Fibroblast of lung (primary cell): ENCODE measurements at regions not wholly inside any gene's neighbourhood (a gene's known extent, or its start where the extent isn't known, plus 50 kb on each side); places are given as distances from the start of the nearest gene placed in this dataset.

Experiments
- DNase-seq, 2 donors: peaks; one replicate each; pipeline versions ENCODE4 v3.0.0 to v3.0.0-alpha.2; 2010; ENCODE audit warnings: low read depth in 2 of 2
- H2AFZ ChIP-seq: 2 replicates; pipeline ENCODE4 v1.5.1; 2012; ENCODE audit warnings: low read length, control low read depth, inconsistent platforms
- H3K27ac ChIP-seq: 2 replicates; pipeline ENCODE4 v1.5.1; 2011; ENCODE audit warnings: low read length, control low read depth; ENCODE audit not compliant: insufficient read depth
- H3K27me3 ChIP-seq: 2 replicates; pipeline ENCODE4 v1.5.1; 2011; ENCODE audit warnings: mild to moderate bottlenecking, low read length; ENCODE audit not compliant: control insufficient read depth, insufficient read depth
- H3K36me3 ChIP-seq: 2 replicates; pipeline ENCODE4 v1.5.1; 2011; ENCODE audit warnings: low read length; ENCODE audit not compliant: control insufficient read depth, insufficient read depth
- H3K4me1 ChIP-seq: 2 replicates; pipeline ENCODE4 v1.5.1; 2011; ENCODE audit warnings: low read length; ENCODE audit not compliant: control insufficient read depth, insufficient read depth; ENCODE audit errors: extremely low read depth
- H3K4me2 ChIP-seq: 2 replicates; pipeline ENCODE4 v1.5.1; 2011; ENCODE audit warnings: low read length, control low read depth; ENCODE audit not compliant: insufficient read depth; ENCODE audit errors: extremely low read depth
- H3K4me3 ChIP-seq, 4 experiments: fragments of 200-600 bp in 1 of 4; sonication (generic) in 1 of 4; replicated peaks in 1 of 4; 2 replicates each; pipeline ENCODE4 v1.5.1; 2011 to 2016; ENCODE audit warnings: low read length in 4 of 4, low read depth in 3 of 4, mild to moderate bottlenecking in 3 of 4, control low read depth in 2 of 4, inconsistent platforms in 1 of 4, mixed read lengths in 1 of 4; ENCODE audit not compliant: insufficient read depth in 1 of 4; ENCODE audit errors: control extremely low read depth in 1 of 4
- H3K79me2 ChIP-seq: 2 replicates; pipeline ENCODE4 v1.5.1; 2012; ENCODE audit warnings: mild to moderate bottlenecking, low read length, inconsistent platforms; ENCODE audit not compliant: control insufficient read depth, insufficient read depth
- H3K9ac ChIP-seq: 2 replicates; pipeline ENCODE4 v1.5.1; 2011; ENCODE audit warnings: mild to moderate bottlenecking, low read length, control low read depth; ENCODE audit not compliant: insufficient read depth
- H3K9me3 ChIP-seq: 2 replicates; pipeline ENCODE4 v1.5.1; 2012; ENCODE audit warnings: low read depth, low read length; ENCODE audit not compliant: control insufficient read depth, insufficient read depth
- H4K20me1 ChIP-seq: 2 replicates; pipeline ENCODE4 v1.5.1; 2011; ENCODE audit warnings: low read length; ENCODE audit not compliant: control insufficient read depth, insufficient read depth; ENCODE audit errors: extremely low read depth
- CTCF ChIP-seq, 2 donors: IDR thresholded peaks in 1 of 2; conservative IDR thresholded peaks in 1 of 2; 1 replicate in 1 of 2; 2 replicates in 1 of 2; pipeline ENCODE4 v1.5.1; 2011 to 2012; ENCODE audit warnings: low read length in 2 of 2, control low read depth in 1 of 2, inconsistent platforms in 1 of 2, low read depth in 1 of 2, mild to moderate bottlenecking in 1 of 2
- EZH2 ChIP-seq: IDR thresholded peaks from 2 replicates; pipeline ENCODE4 v1.5.1; 2012; ENCODE audit warnings: low read length, control low read depth, mild to moderate bottlenecking; ENCODE audit errors: missing control alignments

- Histone ChIP-seq H3K4me3 (no peak overlapping the region), H3K27me3 (no peaks in the 10 kb centered on the region), H3K9ac (no peak overlapping the region), H3K9me3 (no peaks in the 10 kb centered on the region), H3K36me3 (no peaks in the 10 kb centered on the region), H2AFZ (no peak overlapping the region), H3K79me2 (no peaks in the 10 kb centered on the region), H4K20me1 (no peaks in the 10 kb centered on the region), H3K4me1 (no peaks in the 10 kb centered on the region), H3K27ac (no peak overlapping the region), H3K4me2 (no peak overlapping the region)
- DNase-seq = no peak
- TF ChIP-seq EZH2 (no peak), CTCF (conservative IDR thresholded peaks at IDR 0.05 in 1 of 2, IDR thresholded peaks at IDR 0.05 in 1 of 2; ENCODE audit: low read depth in 1 of 2, low read length in 2 of 2) (no peak)
These were observed 438.0 kb downstream of the DTHD1 start for GRCh38 chr4:36719425-36719824.

GRCh38 chr4:36722986-36723385 lies 441.6 kb downstream of the DTHD1 start:
- no peaks in the 10 kb centered on the region for H3K27me3 ChIP-seq
- H4K20me1 ChIP-seq = no peaks in the 10 kb centered on the region
- no peak overlapping the region for H3K4me2 ChIP-seq
- DNase-seq = no peak
- H3K36me3 ChIP-seq = no peaks in the 10 kb centered on the region
- H3K4me1 ChIP-seq = no peaks in the 10 kb centered on the region
- H3K9me3 ChIP-seq = no peaks in the 10 kb centered on the region
- H2AFZ ChIP-seq = no peak overlapping the region
- no peaks in the 10 kb centered on the region for H3K79me2 ChIP-seq
- H3K27ac ChIP-seq = no peak overlapping the region
- H3K9ac ChIP-seq = no peak overlapping the region
- TF ChIP-seq CTCF (conservative IDR thresholded peaks at IDR 0.05 in 1 of 2, IDR thresholded peaks at IDR 0.05 in 1 of 2; ENCODE audit: low read depth in 1 of 2, low read length in 2 of 2) (no peak), EZH2 (no peak)
- no peak overlapping the region for H3K4me3 ChIP-seq

- Histone ChIP-seq H3K27me3 (no peaks in the 10 kb centered on the region), H3K36me3 (no peaks in the 10 kb centered on the region), H2AFZ (no peak overlapping the region), H3K4me1 (no peaks in the 10 kb centered on the region), H4K20me1 (no peaks in the 10 kb centered on the region), H3K79me2 (no peaks in the 10 kb centered on the region), H3K4me2 (no peak overlapping the region), H3K9ac (no peak overlapping the region), H3K27ac (no peak overlapping the region), H3K9me3 (no peaks in the 10 kb centered on the region), H3K4me3 (no peak overlapping the region)
- no peak for TF ChIP-seq CTCF (conservative IDR thresholded peaks at IDR 0.05 in 1 of 2, IDR thresholded peaks at IDR 0.05 in 1 of 2; ENCODE audit: low read depth in 1 of 2, low read length in 2 of 2)
- no peak for TF ChIP-seq EZH2
- no peak for DNase-seq
These were observed 452.9 kb downstream of the DTHD1 start for GRCh38 chr4:36734334-36734733.
